B cell (primary cell): ENCODE measurements at regions not wholly inside any gene's neighbourhood (a gene's known extent, or its start where the extent isn't known, plus 50 kb on each side); places are given as distances from the start of the nearest gene placed in this dataset.

Source experiments
- ATAC-seq: fragments of 200-7000 bp; cut with Tn5 transposase; one replicate; pipeline ENCODE4 v1.10.0; 2021; ENCODE audit warnings: low read depth, mild to moderate bottlenecking, moderate number of reproducible peaks, moderate library complexity
- CTCF ChIA-PET: fragments of 350-600 bp; sonication (Branson Sonifier 250); formaldehyde crosslinking; loops from one replicate; lab custom pipeline; 2021; ENCODE audit warnings: antibody characterized with exemption, inconsistent platforms; lab: Charles Lee
- POLR2A ChIA-PET: fragments of 350-600 bp; sonication (Branson Sonifier 250); formaldehyde crosslinking; loops from one replicate; lab custom pipeline; 2021; ENCODE audit warnings: antibody characterized with exemption; lab: Charles Lee
- DNase-seq: peaks from one replicate; pipeline ENCODE4 v3.0.0; 2013
- H2AFZ ChIP-seq: 2 replicates; pipeline ENCODE4 v1.6.1; 2012; ENCODE audit warnings: mild to moderate bottlenecking, low read depth, low read length; ENCODE audit not compliant: insufficient read depth, poor library complexity, severe bottlenecking
- H3K27ac ChIP-seq, 2 donors: 1 replicate in 1 of 2; 2 replicates in 1 of 2; pipeline ENCODE4 v1.5.1; 2012 to 2013; ENCODE audit warnings: low read length in 2 of 2, mild to moderate bottlenecking in 2 of 2, moderate library complexity in 1 of 2
- H3K27me3 ChIP-seq, 4 experiments: fragments of 200-600 bp in 1 of 4; sonication (generic) in 1 of 4; replicated peaks in 1 of 4; 1 replicate in 2 of 4; 2 replicates in 2 of 4; pipeline versions ENCODE4 v1.6.1 to v1.7.0; 2013 to 2016; ENCODE audit warnings: low read length in 3 of 4, mild to moderate bottlenecking in 2 of 4, mixed read lengths in 1 of 4, moderate library complexity in 1 of 4; ENCODE audit not compliant: insufficient read depth in 4 of 4, control insufficient read depth in 3 of 4; ENCODE audit errors: control extremely low read depth in 1 of 4
- H3K36me3 ChIP-seq, 2 experiments: replicated peaks in 1 of 2; 1 replicate in 1 of 2; 2 replicates in 1 of 2; pipeline versions ENCODE4 v1.6.1 to v1.7.1; 2013; ENCODE audit warnings: low read length in 1 of 2; ENCODE audit not compliant: insufficient read depth in 2 of 2, control insufficient read depth in 1 of 2; ENCODE audit errors: control extremely low read depth in 1 of 2, extremely low read depth in 1 of 2
- H3K4me1 ChIP-seq, 2 donors: fragments of 200-600 bp in 1 of 2; sonication (generic) in 1 of 2; 1 replicate in 1 of 2; 2 replicates in 1 of 2; pipeline versions ENCODE4 v1.5.1 to v1.6.1; 2013 to 2017; ENCODE audit warnings: low read length in 2 of 2; ENCODE audit not compliant: control insufficient read depth in 2 of 2, insufficient read depth in 2 of 2
- H3K4me2 ChIP-seq: replicated peaks from 2 replicates; pipeline ENCODE3; 2012; ENCODE audit warnings: mild to moderate bottlenecking, low read depth, low read length; ENCODE audit not compliant: poor library complexity, severe bottlenecking
- H3K4me3 ChIP-seq, 5 experiments: fragments of 200-600 bp in 1 of 5; sonication (generic) in 1 of 5; 1 replicate in 3 of 5; 2 replicates in 2 of 5; pipeline versions ENCODE4 v1.5.1 to v1.7.0; 2011 to 2016; ENCODE audit warnings: low read length in 4 of 5, mild to moderate bottlenecking in 4 of 5, low read depth in 2 of 5, control low read depth in 1 of 5, moderate library complexity in 1 of 5; ENCODE audit not compliant: insufficient read depth in 1 of 5; ENCODE audit errors: control extremely low read depth in 1 of 5, extremely low read depth in 1 of 5
- H3K79me2 ChIP-seq: fragments of 200-600 bp; sonication (generic); one replicate; pipeline ENCODE4 v1.6.0; 2016; ENCODE audit warnings: low read length; ENCODE audit not compliant: control insufficient read depth, insufficient read depth
- H3K9ac ChIP-seq: fragments of 200-600 bp; sonication (generic); 2 replicates; pipeline ENCODE4 v1.6.1; 2017; ENCODE audit warnings: mild to moderate bottlenecking, low read length, moderate library complexity
- H3K9me3 ChIP-seq, 3 donors: one replicate each; pipeline versions ENCODE4 v1.6.1 to v1.7.1; 2013; ENCODE audit warnings: low read length in 2 of 3; ENCODE audit not compliant: control insufficient read depth in 2 of 3, insufficient read depth in 1 of 3; ENCODE audit errors: control extremely low read depth in 1 of 3
- H4K20me1 ChIP-seq: 2 replicates; pipeline ENCODE4 v1.6.0; 2012; ENCODE audit warnings: mild to moderate bottlenecking, low read length; ENCODE audit not compliant: insufficient read depth, control insufficient read depth, poor library complexity, severe bottlenecking
- H3K27ac Mint-ChIP-seq: one replicate; pipeline ENCODE4 v1.8.0; 2021; ENCODE audit warnings: mixed read lengths
- H3K27me3 Mint-ChIP-seq: one replicate; pipeline ENCODE4 v1.8.0; 2021; ENCODE audit warnings: mixed read lengths
- H3K4me1 Mint-ChIP-seq: one replicate; pipeline ENCODE4 v1.8.0; 2021; ENCODE audit warnings: mixed read lengths
- H3K4me3 Mint-ChIP-seq: one replicate; pipeline ENCODE4 v1.8.0; 2021; ENCODE audit warnings: mixed read lengths
- H3K9me3 Mint-ChIP-seq: one replicate; pipeline ENCODE4 v1.8.0; 2022; ENCODE audit warnings: mixed read lengths; ENCODE audit not compliant: insufficient read depth
- EZH2 ChIP-seq: IDR thresholded peaks from 2 replicates; pipeline ENCODE4 v1.6.1; 2012; ENCODE audit warnings: borderline replicate concordance, low read depth, mild to moderate bottlenecking, moderate library complexity, low read length; ENCODE audit not compliant: insufficient read depth, poor library complexity, severe bottlenecking
- WGBS: methylation state at CpG from one replicate; pipeline ENCODE4 v1.1.5; 2013; ENCODE audit warnings: missing lambda C conversion rate; ENCODE audit not compliant: insufficient coverage; 5-methylcytosine and 5-hydroxymethylcytosine counted together
- intact Hi-C: fragments of 100-400 bp; cut with micrococcal nuclease; formaldehyde crosslinking; loops from one replicate; pipeline ENCODE4 v1.10.0; 2022
- TF ChIP-seq, protein P1 (sequence below): fragments of 200-600 bp; IDR thresholded peaks from one replicate; pipeline ENCODE4 v1.8.0; 2022; ENCODE audit warnings: antibody characterized with exemption, mild to moderate bottlenecking

DNA sequence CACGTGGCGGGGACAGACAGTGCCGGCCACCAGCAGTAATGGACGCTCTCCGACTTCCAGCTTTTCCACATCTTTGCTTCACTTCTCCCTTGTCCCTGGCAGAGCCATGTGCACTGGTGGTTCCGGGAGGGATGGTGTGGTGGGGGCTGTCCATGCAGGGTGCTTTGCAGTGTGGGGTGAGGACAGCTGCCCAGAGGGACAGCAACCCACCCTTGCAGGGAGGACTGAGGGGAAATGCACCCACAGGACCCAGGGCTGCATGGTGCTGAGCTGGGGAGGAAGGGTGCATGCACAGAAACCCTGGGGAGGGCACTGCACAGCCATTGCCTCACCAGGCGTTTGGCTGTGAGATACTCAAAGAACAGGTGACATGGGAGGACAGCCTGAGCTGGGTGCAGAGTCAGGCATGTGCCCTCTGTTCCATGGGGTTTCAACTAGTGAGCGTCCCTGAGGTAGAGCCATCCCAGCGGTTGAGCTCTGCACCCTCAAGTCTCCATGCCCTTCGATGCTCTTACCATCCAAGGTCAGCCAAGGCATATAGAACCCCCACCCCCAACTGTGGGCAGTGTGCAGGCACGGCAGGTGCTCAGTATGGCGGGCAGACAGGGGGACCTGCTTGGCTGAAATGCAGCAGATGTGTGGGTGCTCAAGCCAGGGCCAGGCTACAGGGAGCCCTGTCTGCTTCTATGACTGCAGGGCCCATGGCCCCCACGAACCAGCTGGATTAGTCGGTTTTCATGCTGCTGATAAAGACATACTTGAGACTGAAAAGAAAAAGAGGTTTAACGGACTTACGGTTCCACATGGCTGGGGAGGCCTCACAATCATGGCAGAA, 239.7 kb downstream of the TTLL2 start:
- no peak overlapping the region for H3K4me2 ChIP-seq
- no peaks in the 10 kb centered on the region for H3K36me3 ChIP-seq
- no peaks in the 10 kb centered on the region for H3K27me3 ChIP-seq
- H3K4me1 ChIP-seq, result no peaks in the 10 kb centered on the region
- 96% methylated on average over 16 of the region's 16 CpGs for WGBS
- H3K9me3 ChIP-seq, result no peaks in the 10 kb centered on the region
- ATAC-seq (no peak), DNase-seq (no peak)
- Mint-ChIP-seq H3K4me3 (no peak overlapping the region), H3K9me3 (no peaks in the 10 kb centered on the region), H3K4me1 (no peaks in the 10 kb centered on the region), H3K27ac (no peak overlapping the region), H3K27me3 (no peaks in the 10 kb centered on the region)
- CTCF ChIA-PET, result no interaction called here
- TF ChIP-seq EZH2, result no peak
- TF ChIP-seq, protein P1, sequence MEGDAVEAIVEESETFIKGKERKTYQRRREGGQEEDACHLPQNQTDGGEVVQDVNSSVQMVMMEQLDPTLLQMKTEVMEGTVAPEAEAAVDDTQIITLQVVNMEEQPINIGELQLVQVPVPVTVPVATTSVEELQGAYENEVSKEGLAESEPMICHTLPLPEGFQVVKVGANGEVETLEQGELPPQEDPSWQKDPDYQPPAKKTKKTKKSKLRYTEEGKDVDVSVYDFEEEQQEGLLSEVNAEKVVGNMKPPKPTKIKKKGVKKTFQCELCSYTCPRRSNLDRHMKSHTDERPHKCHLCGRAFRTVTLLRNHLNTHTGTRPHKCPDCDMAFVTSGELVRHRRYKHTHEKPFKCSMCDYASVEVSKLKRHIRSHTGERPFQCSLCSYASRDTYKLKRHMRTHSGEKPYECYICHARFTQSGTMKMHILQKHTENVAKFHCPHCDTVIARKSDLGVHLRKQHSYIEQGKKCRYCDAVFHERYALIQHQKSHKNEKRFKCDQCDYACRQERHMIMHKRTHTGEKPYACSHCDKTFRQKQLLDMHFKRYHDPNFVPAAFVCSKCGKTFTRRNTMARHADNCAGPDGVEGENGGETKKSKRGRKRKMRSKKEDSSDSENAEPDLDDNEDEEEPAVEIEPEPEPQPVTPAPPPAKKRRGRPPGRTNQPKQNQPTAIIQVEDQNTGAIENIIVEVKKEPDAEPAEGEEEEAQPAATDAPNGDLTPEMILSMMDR, result no peak
- H3K4me3 ChIP-seq, result no peak overlapping the region
- intact Hi-C loops, result no loop called here
- H3K27ac ChIP-seq, result no peak overlapping the region
- H3K9ac ChIP-seq, result no peak overlapping the region
- no peaks in the 10 kb centered on the region for H3K79me2 ChIP-seq
- no peaks in the 10 kb centered on the region for H4K20me1 ChIP-seq
- no peak overlapping the region for H2AFZ ChIP-seq
- POLR2A ChIA-PET, result no interaction called here

DNA sequence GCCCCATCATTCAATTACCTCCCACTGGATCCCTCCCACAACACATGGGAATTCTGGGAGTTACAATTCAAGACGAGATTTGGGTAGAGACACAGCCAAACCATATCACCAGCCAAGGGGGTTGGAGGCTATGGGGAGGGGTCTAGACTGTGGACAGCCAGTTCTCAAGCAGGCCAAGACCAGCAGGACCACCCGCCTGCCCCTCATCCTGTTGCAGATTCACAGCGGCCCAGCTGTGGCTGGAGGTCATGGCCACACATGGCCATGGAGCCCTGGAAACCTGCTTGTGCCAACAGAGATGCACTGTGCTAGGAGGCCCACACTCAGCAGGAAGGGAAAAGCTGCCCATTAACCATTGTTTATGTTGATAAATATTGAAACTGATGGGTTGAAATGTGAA, 240.5 kb downstream of the TTLL2 start:
- Histone ChIP-seq H3K4me2 (no peak overlapping the region), H4K20me1 (no peaks in the 10 kb centered on the region), H3K36me3 (no peaks in the 10 kb centered on the region), H3K79me2 (no peaks in the 10 kb centered on the region), H3K27me3 (no peaks in the 10 kb centered on the region), H3K4me3 (no peak overlapping the region), H3K27ac (no peak overlapping the region), H2AFZ (no peak overlapping the region), H3K9me3 (no peaks in the 10 kb centered on the region), H3K4me1 (no peaks in the 10 kb centered on the region), H3K9ac (no peak overlapping the region)
- POLR2A ChIA-PET, result no interaction called here
- H3K27ac Mint-ChIP-seq, result no peak overlapping the region
- ATAC-seq, result no peak
- DNase-seq, result no peak
- WGBS, result 73% methylated on average over 3 of the region's 3 CpGs
- no peaks in the 10 kb centered on the region for H3K4me1 Mint-ChIP-seq
- no peaks in the 10 kb centered on the region for H3K27me3 Mint-ChIP-seq
- no peak overlapping the region for H3K4me3 Mint-ChIP-seq
- TF ChIP-seq, protein P1, result no peak
- no peak for TF ChIP-seq EZH2
- no peaks in the 10 kb centered on the region for H3K9me3 Mint-ChIP-seq
- CTCF ChIA-PET, result no interaction called here
- intact Hi-C loops, result no loop called here
